DMS153 treated with DMSO at 0.1 percent for 48 hours (cell line): ENCODE measurements at regions not wholly inside any gene's neighbourhood (a gene's known extent, or its start where the extent isn't known, plus 50 kb on each side); places are given as distances from the start of the nearest gene placed in this dataset.

Experiments used
- DNase-seq: peaks from one replicate; lab custom pipeline; 2025; ENCODE audit not compliant: unreplicated experiment; lab: John Stamatoyannopoulos, UW

- DNase-seq, result no peak
Measured at GRCh38 chr4:36921476-36922216, 322.9 kb upstream of the NWD2 start.

GRCh38 chr4:36930562-36931111, 313.9 kb upstream of the NWD2 start:
- no peak for DNase-seq

- no peak for DNase-seq
Measured at GRCh38 chr4:36944232-36944631, 300.3 kb upstream of the NWD2 start.

GRCh38 chr4:36961420-36961819, 283.1 kb upstream of the NWD2 start:
- DNase-seq, result no peak

GRCh38 chr4:36966756-36967460, 277.6 kb upstream of the NWD2 start:
- DNase-seq, result no peak

- DNase-seq, result no peak
Measured at GRCh38 chr4:36979533-36979932, 265.0 kb upstream of the NWD2 start.

GRCh38 chr4:36990128-36990872, 254.2 kb upstream of the NWD2 start:
- DNase-seq, result no peak

GRCh38 chr4:36997727-36998126, 246.8 kb upstream of the NWD2 start:
- no peak for DNase-seq

GRCh38 chr4:37000281-37000680, 244.3 kb upstream of the NWD2 start:
- no peak for DNase-seq

GRCh38 chr4:37001688-37002436, 242.7 kb upstream of the NWD2 start:
- no peak for DNase-seq

- no peak for DNase-seq
Measured at GRCh38 chr4:37002625-37003024, 241.9 kb upstream of the NWD2 start.

- DNase-seq, result peak; percentile 56
Measured at GRCh38 chr4:37008199-37008598, 236.3 kb upstream of the NWD2 start.

- DNase-seq, result no peak
Measured at GRCh38 chr4:37014584-37014983, 230.0 kb upstream of the NWD2 start.

GRCh38 chr4:37015391-37015790, 229.2 kb upstream of the NWD2 start:
- DNase-seq, result no peak

- no peak for DNase-seq
Measured at GRCh38 chr4:37023504-37023903, 221.0 kb upstream of the NWD2 start.

GRCh38 chr4:37023996-37024395, 220.5 kb upstream of the NWD2 start:
- DNase-seq, result no peak

- no peak for DNase-seq
Measured at GRCh38 chr4:37040816-37041215, 203.7 kb upstream of the NWD2 start.

GRCh38 chr4:37043342-37043741, 201.2 kb upstream of the NWD2 start:
- DNase-seq, result no peak

- no peak for DNase-seq
Measured at GRCh38 chr4:37051111-37051510, 193.4 kb upstream of the NWD2 start.

GRCh38 chr4:37051866-37052265, 192.7 kb upstream of the NWD2 start:
- DNase-seq, result no peak

GRCh38 chr4:37054531-37055077, 189.9 kb upstream of the NWD2 start:
- no peak for DNase-seq
